ENCODE measurements at regions not wholly inside any gene's neighbourhood (a gene's known extent, or its start where the extent isn't known, plus 50 kb on each side); places are given as distances from the start of the nearest gene placed in this dataset.

GRCh38 chr3:89783341-89783927 is 676.0 kb downstream of the EPHA3 start:
- CTCF ChIA-PET: no interaction called here
- Mint-ChIP-seq H3K4me1 (peaks cover 9% of the 10 kb centered on the region), H3K9me3 (peaks cover 3% of the 10 kb centered on the region; the same call in 1 of the 2 replicates), H3K27ac (no peak overlapping the region), H3K36me3 (no peaks in the 10 kb centered on the region), H3K4me3 (no peak overlapping the region), H3K27me3 (ENCODE audit: low read depth) (no peaks in the 10 kb centered on the region)
- TF ChIP-seq ZBTB43 (CRISPR knock-in tag; IDR thresholded peaks at IDR 0.05) (no peak), NR2C2 (CRISPR knock-in tag; IDR thresholded peaks at IDR 0.05) (no peak), TCF7 (CRISPR knock-in tag; IDR thresholded peaks at IDR 0.05; ENCODE audit: low read depth) (no peak), MYBL2 (CRISPR knock-in tag; IDR thresholded peaks at IDR 0.05) (no peak), CTCF (IDR thresholded peaks at IDR 0.05) (no peak), OVOL2 (CRISPR knock-in tag; IDR thresholded peaks at IDR 0.05; ENCODE audit: borderline replicate concordance) (no peak), SMAD4 (CRISPR knock-in tag; IDR thresholded peaks at IDR 0.05) (no peak), ZNF219 (CRISPR knock-in tag; IDR thresholded peaks at IDR 0.05; ENCODE audit: borderline replicate concordance) (no peak), ZNF532 (CRISPR knock-in tag; IDR thresholded peaks at IDR 0.05; ENCODE audit: borderline replicate concordance) (no peak), PRRX2 (CRISPR knock-in tag; IDR thresholded peaks at IDR 0.05) (no peak), RELA (CRISPR knock-in tag; IDR thresholded peaks at IDR 0.05; ENCODE audit: borderline replicate concordance) (no peak), ZNF425 (CRISPR knock-in tag; conservative IDR thresholded peaks at IDR 0.05) (no peak), NR3C1 (CRISPR knock-in tag; conservative IDR thresholded peaks at IDR 0.05; ENCODE audit: low read depth) (no peak), ZNF263 (CRISPR knock-in tag; IDR thresholded peaks at IDR 0.05; ENCODE audit: low read depth) (no peak), ZSCAN18 (CRISPR knock-in tag; IDR thresholded peaks at IDR 0.05) (no peak), HMGA2 (CRISPR knock-in tag; IDR thresholded peaks at IDR 0.05) (no peak), E2F4 (CRISPR knock-in tag; IDR thresholded peaks at IDR 0.05; ENCODE audit: borderline replicate concordance, low read depth) (no peak), USF2 (CRISPR knock-in tag; IDR thresholded peaks at IDR 0.05) (no peak), CDX4 (CRISPR knock-in tag; IDR thresholded peaks at IDR 0.05; ENCODE audit: borderline replicate concordance) (no peak), ZNF416 (CRISPR knock-in tag; IDR thresholded peaks at IDR 0.05) (no peak)
- POLR2A ChIA-PET: no interaction called here
- DNase-seq (ENCODE audit: low spot score) (no peak), ATAC-seq (peak; percentile 18; the same call in 1 of the 2 replicates)

Measured in WTC11 (cell line).